Colonic mucosa (tissue), 4 donors: ENCODE measurements at regions not wholly inside any gene's neighbourhood (a gene's known extent, or its start where the extent isn't known, plus 50 kb on each side); places are given as distances from the start of the nearest gene placed in this dataset.
"Not testable (repeated sequence)": the region's sequence is repeated elsewhere in the genome, so short reads cannot be mapped to it uniquely, and the experiment has no call there.

Source experiments
- DNase-seq: peaks from one replicate; pipeline ENCODE4 v3.0.0-alpha.2; 2020
- H3K27ac ChIP-seq: fragments of 200-600 bp; one replicate; pipeline ENCODE4 v1.8.0; 2021
- H3K27me3 ChIP-seq: fragments of 200-600 bp; one replicate; pipeline ENCODE4 v1.8.0; 2021
- H3K36me3 ChIP-seq: fragments of 200-600 bp; one replicate; pipeline ENCODE4 v1.8.0; 2021
- H3K4me1 ChIP-seq: fragments of 200-600 bp; one replicate; pipeline ENCODE4 v1.8.0; 2021; ENCODE audit warnings: mild to moderate bottlenecking
- H3K4me3 ChIP-seq: fragments of 200-600 bp; one replicate; pipeline ENCODE4 v1.8.0; 2021
- H3K9ac ChIP-seq, 2 donors: one replicate each; pipeline ENCODE4 v1.7.0; 2013; ENCODE audit warnings: control low read depth in 2 of 2, low read depth in 2 of 2, low read length in 2 of 2
- H3K9me3 ChIP-seq: fragments of 200-600 bp; one replicate; pipeline ENCODE4 v1.8.0; 2021
- intact Hi-C: fragments of 100-400 bp; cut with DNase I; formaldehyde crosslinking; loops from one replicate; pipeline ENCODE4 v1.14.1; 2022
- TF ChIP-seq, protein P1 (sequence below): fragments of 200-600 bp; IDR thresholded peaks from one replicate; pipeline ENCODE4 v1.8.0; 2022; ENCODE audit warnings: antibody characterized with exemption, mild to moderate bottlenecking
- donor health status: healthy.
- donor health status: DM: no; HTN: no; CAD: no.
- donor health status: DM: no; HTN: no; CAD: no.

DNA sequence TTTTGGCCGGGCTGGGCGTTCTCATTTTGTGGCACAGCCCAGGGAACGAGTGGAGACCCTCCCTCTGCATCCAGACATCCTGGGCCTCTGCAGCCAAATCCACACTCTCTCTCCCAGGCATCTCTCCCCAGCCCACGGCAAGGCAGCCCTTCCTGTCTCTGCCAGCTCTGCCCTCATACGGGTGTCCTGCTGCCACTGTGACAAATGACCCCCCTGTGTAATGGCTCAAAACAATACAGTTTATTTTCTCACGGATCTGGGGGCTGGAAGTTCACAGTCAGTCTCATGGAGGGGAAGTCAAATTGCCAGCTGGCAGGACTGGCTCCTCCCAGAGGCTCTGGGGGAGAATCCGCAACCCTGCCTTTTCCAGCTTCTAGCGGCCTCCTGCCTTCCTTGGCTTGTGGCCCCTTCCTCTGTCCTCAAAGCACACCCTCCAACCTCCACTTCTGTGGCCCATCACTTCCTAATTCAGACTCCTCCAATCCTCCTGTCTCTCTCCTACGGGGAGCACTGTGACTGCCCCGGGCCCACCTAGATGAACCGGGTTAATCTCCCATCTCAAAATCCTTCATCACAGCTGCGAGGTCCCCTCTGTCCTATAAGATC is 70.2 kb upstream of the COL5A1 start:
- no peaks in the 10 kb centered on the region for H3K27me3 ChIP-seq
- DNase-seq: peak; percentile 2
- intact Hi-C loops: no loop called here
- no peak overlapping the region for H3K4me3 ChIP-seq
- no peaks in the 10 kb centered on the region for H3K4me1 ChIP-seq
- H3K9me3 ChIP-seq: no peaks in the 10 kb centered on the region
- TF ChIP-seq, protein P1, sequence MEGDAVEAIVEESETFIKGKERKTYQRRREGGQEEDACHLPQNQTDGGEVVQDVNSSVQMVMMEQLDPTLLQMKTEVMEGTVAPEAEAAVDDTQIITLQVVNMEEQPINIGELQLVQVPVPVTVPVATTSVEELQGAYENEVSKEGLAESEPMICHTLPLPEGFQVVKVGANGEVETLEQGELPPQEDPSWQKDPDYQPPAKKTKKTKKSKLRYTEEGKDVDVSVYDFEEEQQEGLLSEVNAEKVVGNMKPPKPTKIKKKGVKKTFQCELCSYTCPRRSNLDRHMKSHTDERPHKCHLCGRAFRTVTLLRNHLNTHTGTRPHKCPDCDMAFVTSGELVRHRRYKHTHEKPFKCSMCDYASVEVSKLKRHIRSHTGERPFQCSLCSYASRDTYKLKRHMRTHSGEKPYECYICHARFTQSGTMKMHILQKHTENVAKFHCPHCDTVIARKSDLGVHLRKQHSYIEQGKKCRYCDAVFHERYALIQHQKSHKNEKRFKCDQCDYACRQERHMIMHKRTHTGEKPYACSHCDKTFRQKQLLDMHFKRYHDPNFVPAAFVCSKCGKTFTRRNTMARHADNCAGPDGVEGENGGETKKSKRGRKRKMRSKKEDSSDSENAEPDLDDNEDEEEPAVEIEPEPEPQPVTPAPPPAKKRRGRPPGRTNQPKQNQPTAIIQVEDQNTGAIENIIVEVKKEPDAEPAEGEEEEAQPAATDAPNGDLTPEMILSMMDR: no peak
- H3K36me3 ChIP-seq: no peaks in the 10 kb centered on the region
- no peak overlapping the region for H3K27ac ChIP-seq
- H3K9ac ChIP-seq: no peak overlapping the region

DNA sequence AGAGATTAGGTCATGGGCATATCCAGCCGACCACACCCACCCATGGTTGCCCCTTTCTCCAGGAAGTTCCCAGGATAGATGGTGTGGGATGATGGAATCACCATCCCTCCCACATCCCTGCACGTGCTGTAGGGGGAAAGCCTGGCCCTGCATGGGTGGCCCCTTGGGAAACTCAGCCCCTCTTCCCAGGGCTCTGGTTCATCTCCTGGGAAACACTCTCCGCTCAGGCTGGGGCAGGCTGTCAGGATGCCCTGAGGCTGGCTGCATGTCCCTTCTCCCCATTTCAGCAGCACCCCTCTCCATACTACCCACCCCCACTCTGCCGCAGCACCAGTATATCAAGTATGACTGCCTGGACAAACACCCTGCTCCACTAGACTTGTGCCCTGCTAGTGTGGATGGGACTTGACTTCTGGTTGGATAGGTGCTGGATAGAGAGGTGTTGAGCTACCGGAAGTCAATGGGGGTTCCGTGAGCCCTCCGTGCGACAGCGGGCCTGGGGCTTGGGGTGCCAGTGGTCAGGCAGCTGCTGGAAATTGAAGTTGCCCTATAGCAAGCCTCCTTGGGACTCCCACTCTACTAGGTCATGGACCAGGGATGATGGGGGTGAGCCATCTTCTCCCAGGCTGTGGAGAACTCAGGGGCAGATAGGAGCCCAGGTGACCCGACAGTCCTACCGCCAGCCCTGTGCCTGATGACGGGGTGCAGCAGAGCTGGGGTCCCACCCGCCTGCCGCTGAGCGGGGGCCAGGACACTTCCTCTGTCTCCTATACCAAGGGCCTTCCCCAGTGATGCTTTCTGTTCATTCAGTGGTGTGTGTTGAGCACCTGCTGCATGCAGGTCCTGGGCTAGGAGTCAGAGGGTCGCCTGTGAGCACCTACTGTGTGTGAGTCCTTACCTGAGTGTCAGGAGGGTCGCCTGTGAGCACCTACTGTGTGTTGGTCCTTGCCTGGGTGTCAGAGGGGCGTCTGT is 69.4 kb upstream of the COL5A1 start:
- TF ChIP-seq, protein P1: no peak
- DNase-seq: peak; percentile 15
- Histone ChIP-seq H3K9me3 (no peaks in the 10 kb centered on the region), H3K27ac (no peak overlapping the region), H3K9ac (no peak overlapping the region), H3K4me3 (no peak overlapping the region), H3K36me3 (no peaks in the 10 kb centered on the region), H3K27me3 (no peaks in the 10 kb centered on the region), H3K4me1 (no peaks in the 10 kb centered on the region)
- intact Hi-C loops: no loop called here

GRCh38 chr9:134574686-134575085 is 66.9 kb upstream of the COL5A1 start:
- H3K27me3 ChIP-seq, H3K27ac ChIP-seq, DNase-seq, H3K4me3 ChIP-seq, H3K4me1 ChIP-seq, H3K9me3 ChIP-seq, H3K9ac ChIP-seq, intact Hi-C loops, H3K36me3 ChIP-seq: not testable (repeated sequence)

DNA sequence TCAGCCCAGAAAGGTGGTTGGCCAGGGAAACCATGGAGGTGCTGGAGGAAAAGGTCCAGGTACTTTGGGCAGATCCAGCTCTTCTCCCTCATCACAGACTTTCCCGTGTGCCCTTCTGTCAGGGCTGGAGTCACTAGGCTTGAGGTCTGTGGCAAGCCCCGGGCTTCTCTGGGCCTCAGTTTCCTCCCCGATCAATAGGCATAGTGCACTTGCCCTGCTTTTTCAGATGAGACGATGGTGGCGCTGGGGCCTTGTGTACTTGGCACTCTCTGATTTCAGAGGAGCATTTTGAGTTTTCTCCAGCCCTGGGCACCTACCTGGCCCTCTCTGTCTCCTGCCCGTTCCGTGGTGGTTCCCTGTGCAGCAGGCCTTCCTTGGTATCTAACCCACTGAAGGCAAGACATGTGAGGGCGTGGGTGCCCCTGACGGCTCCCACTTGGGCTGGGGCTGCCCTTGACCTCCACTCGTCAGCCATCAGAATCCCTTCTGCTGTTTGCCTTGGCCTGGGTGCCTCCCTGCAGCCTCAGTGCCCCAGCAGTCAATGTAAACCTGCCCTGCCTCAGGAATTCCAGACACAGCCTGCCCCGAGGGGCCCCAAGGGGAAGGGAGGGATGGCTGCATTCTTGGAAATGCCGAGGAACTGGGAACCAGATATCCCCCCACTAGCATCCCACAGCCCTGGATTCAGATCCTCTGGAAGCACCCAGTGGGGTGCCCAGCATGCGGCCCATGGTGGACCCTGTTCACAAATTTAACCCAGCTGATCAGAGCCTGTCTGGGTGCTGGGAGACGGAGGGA is 66.3 kb upstream of the COL5A1 start:
- H3K36me3 ChIP-seq: no peaks in the 10 kb centered on the region
- no peak overlapping the region for H3K27ac ChIP-seq
- no peak overlapping the region for H3K4me3 ChIP-seq
- peaks cover 5% of the 10 kb centered on the region for H3K27me3 ChIP-seq
- peak; percentile 8 for DNase-seq
- H3K4me1 ChIP-seq: no peaks in the 10 kb centered on the region
- intact Hi-C loops: no loop called here
- no peaks in the 10 kb centered on the region for H3K9me3 ChIP-seq
- H3K9ac ChIP-seq: no peak overlapping the region
- TF ChIP-seq, protein P1: no peak

DNA sequence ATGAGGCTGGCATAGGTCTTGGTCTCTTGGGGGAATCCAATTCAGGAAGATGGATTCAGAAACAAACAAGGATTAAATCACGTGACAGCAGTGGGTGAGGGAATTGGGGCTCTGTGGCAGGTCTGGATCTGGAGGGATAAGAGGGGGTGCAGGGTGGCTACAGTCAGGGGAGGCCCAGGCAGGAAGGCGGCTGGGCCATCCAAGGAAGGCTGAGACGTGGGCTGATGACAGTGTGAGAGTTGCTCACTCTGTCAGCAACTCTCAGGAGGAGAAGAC is 65.8 kb upstream of the COL5A1 start:
- Histone ChIP-seq H3K36me3 (no peaks in the 10 kb centered on the region), H3K27me3 (peaks cover 5% of the 10 kb centered on the region), H3K27ac (no peak overlapping the region), H3K4me1 (no peaks in the 10 kb centered on the region), H3K4me3 (no peak overlapping the region), H3K9me3 (no peaks in the 10 kb centered on the region), H3K9ac (no peak overlapping the region)
- TF ChIP-seq, protein P1: no peak
- intact Hi-C loops: no loop called here
- peak; percentile 3 for DNase-seq
